A673 (cell line): ENCODE measurements at regions not wholly inside any gene's neighbourhood (a gene's known extent, or its start where the extent isn't known, plus 50 kb on each side); places are given as distances from the start of the nearest gene placed in this dataset.

ENCODE experiments used
- BruUV-seq: library from RNA; stranded (reverse); fragments of 400-500 nt; replicated peaks from 2 replicates; lab custom pipeline; 2021; lab: Mats Ljungman, UMichigan
- CTCF ChIA-PET: fragments of 300-600 bp; sonication (Branson Sonifier 250); formaldehyde crosslinking; loops from one replicate; lab custom pipeline; 2022; ENCODE audit warnings: antibody characterized with exemption; lab: Charles Lee
- POLR2A ChIA-PET: fragments of 300-600 bp; sonication (Branson Sonifier 250); formaldehyde crosslinking; loops from one replicate; lab custom pipeline; 2022; ENCODE audit warnings: antibody characterized with exemption; ENCODE audit not compliant: low non-redundant PET; lab: Charles Lee
- DNase-seq: peaks from one replicate; pipeline ENCODE4 v3.0.0-alpha.2; 2015; ENCODE audit warnings: low spot score
- H3K27ac ChIP-seq: fragments of 200-600 bp; sonication (generic); 2 replicates; pipeline ENCODE4 v1.5.1; 2016; ENCODE audit warnings: mixed run types, low read depth, mild to moderate bottlenecking, mixed read lengths, antibody characterized with exemption, low read length; ENCODE audit not compliant: poor library complexity, severe bottlenecking
- H3K27me3 ChIP-seq: fragments of 200-600 bp; sonication (generic); replicated peaks from 2 replicates; pipeline ENCODE4 v1.6.1; 2017; ENCODE audit warnings: mixed run types, low read depth, mild to moderate bottlenecking, mixed read lengths, antibody characterized with exemption, low read length; ENCODE audit not compliant: insufficient read depth, poor library complexity
- H3K36me3 ChIP-seq: fragments of 200-600 bp; sonication (generic); 2 replicates; pipeline ENCODE4 v1.6.1; 2016; ENCODE audit warnings: mixed run types, mild to moderate bottlenecking, mixed read lengths, antibody characterized with exemption, low read length; ENCODE audit not compliant: insufficient read depth, poor library complexity, severe bottlenecking
- H3K4me1 ChIP-seq: fragments of 200-600 bp; sonication (generic); 2 replicates; pipeline ENCODE4 v1.6.1; 2017; ENCODE audit warnings: mixed run types, mild to moderate bottlenecking, mixed read lengths, antibody characterized with exemption, low read length; ENCODE audit not compliant: insufficient read depth, poor library complexity, severe bottlenecking
- H3K4me3 ChIP-seq: fragments of 200-600 bp; sonication (generic); 2 replicates; pipeline ENCODE4 v1.5.1; 2016; ENCODE audit warnings: low read depth, mixed run types, mild to moderate bottlenecking, mixed read lengths, low read length; ENCODE audit not compliant: poor library complexity, severe bottlenecking
- H3K9me3 ChIP-seq: fragments of 200-600 bp; sonication (generic); 2 replicates; pipeline ENCODE4 v1.6.1; 2016; ENCODE audit warnings: mixed run types, low read depth, mild to moderate bottlenecking, mixed read lengths, antibody characterized with exemption, low read length; ENCODE audit not compliant: poor library complexity, severe bottlenecking
- EZH2 ChIP-seq: fragments of 200-600 bp; sonication (generic); IDR thresholded peaks from 2 replicates; pipeline ENCODE4 v1.6.1; 2017; ENCODE audit warnings: borderline replicate concordance, low read depth, mild to moderate bottlenecking, mixed read lengths, antibody characterized with exemption, low read length; ENCODE audit not compliant: poor library complexity, severe bottlenecking
- intact Hi-C: fragments of 100-400 bp; cut with micrococcal nuclease; formaldehyde crosslinking; loops from one replicate; pipeline ENCODE4 v1.10.0; 2022; ENCODE audit not compliant: unreplicated experiment
- TF ChIP-seq, protein P1 (sequence below): fragments of 300-800, 200-600 bp; sonication (generic); conservative IDR thresholded peaks from 2 replicates; pipeline ENCODE4 v1.5.1; 2017; ENCODE audit warnings: low read depth, mild to moderate bottlenecking, antibody characterized with exemption, low read length, moderate library complexity, mixed read lengths

DNA sequence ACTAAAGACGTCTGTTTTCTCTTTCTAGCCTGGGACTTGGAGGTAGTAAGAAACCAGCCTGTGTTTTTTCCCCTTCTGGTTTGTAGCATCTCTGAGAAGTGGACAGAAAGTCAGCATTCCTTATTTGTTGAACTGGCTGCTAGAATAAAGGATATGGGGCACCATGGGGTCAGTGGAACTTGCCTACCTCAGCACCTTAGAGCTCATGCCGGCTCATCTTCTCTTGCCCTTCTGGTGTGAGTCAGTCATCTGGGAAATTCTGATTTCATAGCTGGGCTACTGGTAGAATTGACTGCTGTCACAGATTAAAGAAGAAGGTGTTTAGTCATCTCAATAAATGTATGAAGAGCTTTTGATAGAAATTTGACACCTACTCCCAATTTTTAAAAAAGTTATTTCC, 202.7 kb upstream of the TOPAZ1 start:
- no peak overlapping the region for H3K27ac ChIP-seq
- no peak for TF ChIP-seq EZH2
- TF ChIP-seq, protein P1, sequence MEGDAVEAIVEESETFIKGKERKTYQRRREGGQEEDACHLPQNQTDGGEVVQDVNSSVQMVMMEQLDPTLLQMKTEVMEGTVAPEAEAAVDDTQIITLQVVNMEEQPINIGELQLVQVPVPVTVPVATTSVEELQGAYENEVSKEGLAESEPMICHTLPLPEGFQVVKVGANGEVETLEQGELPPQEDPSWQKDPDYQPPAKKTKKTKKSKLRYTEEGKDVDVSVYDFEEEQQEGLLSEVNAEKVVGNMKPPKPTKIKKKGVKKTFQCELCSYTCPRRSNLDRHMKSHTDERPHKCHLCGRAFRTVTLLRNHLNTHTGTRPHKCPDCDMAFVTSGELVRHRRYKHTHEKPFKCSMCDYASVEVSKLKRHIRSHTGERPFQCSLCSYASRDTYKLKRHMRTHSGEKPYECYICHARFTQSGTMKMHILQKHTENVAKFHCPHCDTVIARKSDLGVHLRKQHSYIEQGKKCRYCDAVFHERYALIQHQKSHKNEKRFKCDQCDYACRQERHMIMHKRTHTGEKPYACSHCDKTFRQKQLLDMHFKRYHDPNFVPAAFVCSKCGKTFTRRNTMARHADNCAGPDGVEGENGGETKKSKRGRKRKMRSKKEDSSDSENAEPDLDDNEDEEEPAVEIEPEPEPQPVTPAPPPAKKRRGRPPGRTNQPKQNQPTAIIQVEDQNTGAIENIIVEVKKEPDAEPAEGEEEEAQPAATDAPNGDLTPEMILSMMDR, result no peak
- no peaks in the 10 kb centered on the region for H3K36me3 ChIP-seq
- CTCF ChIA-PET, result no interaction called here
- no peaks in the 10 kb centered on the region for H3K27me3 ChIP-seq
- no peak for DNase-seq
- H3K4me3 ChIP-seq, result no peak overlapping the region
- H3K9me3 ChIP-seq, result no peaks in the 10 kb centered on the region
- POLR2A ChIA-PET, result no interaction called here
- H3K4me1 ChIP-seq, result no peaks in the 10 kb centered on the region
- no TSS peak for BruUV-seq
- intact Hi-C loops, result no loop called here

DNA sequence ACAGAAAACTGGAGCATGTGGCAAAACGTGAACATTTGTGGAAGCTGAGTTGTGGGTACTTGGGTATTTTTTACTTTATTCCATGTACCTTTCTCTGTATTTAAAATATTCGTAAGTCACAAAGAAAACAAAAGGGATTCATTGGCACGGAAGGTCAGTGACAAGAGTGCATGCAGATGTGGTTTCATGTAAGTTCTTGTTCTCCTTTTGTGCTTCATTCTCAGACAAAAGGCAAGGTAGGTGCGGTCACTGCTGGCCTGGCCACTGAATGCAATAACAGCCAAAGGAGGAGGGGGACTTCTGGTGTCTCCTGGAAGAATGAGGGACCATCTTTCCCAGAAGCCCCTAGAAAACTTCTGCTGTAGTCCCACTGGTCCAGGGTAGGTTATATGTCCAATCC, 200.0 kb upstream of the TOPAZ1 start:
- BruUV-seq, result no TSS peak
- Histone ChIP-seq H3K36me3 (no peaks in the 10 kb centered on the region), H3K27me3 (no peaks in the 10 kb centered on the region), H3K9me3 (no peaks in the 10 kb centered on the region), H3K27ac (no peak overlapping the region), H3K4me1 (no peaks in the 10 kb centered on the region), H3K4me3 (no peak overlapping the region)
- intact Hi-C loops, result no loop called here
- TF ChIP-seq, protein P1, result no peak
- no peak for TF ChIP-seq EZH2
- POLR2A ChIA-PET, result no interaction called here
- CTCF ChIA-PET, result no interaction called here
- DNase-seq, result no peak

DNA sequence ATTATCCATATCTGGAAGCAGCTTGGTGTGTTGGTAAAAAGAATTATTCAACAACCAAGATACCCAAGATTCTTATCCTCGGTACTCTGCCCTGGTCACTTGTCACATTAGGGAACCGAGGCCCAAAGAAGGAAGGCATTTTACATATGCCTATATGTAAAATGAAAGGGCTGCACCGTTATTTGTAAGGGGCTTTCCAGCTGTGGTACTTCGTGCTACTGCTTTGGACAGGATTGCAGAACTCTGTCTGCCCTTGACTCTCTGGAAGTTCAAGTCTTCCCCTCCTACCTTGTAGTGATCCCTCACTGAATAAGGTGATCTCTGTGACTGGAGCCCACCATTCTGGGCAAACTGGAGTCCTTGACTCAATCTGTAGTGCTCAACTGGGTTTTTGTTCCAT, 198.9 kb upstream of the TOPAZ1 start:
- intact Hi-C loops, result no loop called here
- Histone ChIP-seq H3K27me3 (no peaks in the 10 kb centered on the region), H3K4me3 (no peak overlapping the region), H3K36me3 (no peaks in the 10 kb centered on the region), H3K4me1 (no peaks in the 10 kb centered on the region), H3K9me3 (no peaks in the 10 kb centered on the region), H3K27ac (no peak overlapping the region)
- BruUV-seq, result no TSS peak
- CTCF ChIA-PET, result no interaction called here
- TF ChIP-seq, protein P1, result no peak
- no peak for TF ChIP-seq EZH2
- DNase-seq, result no peak
- POLR2A ChIA-PET, result no interaction called here
